GM12875 (cell line): ENCODE measurements at regions not wholly inside any gene's neighbourhood (a gene's known extent, or its start where the extent isn't known, plus 50 kb on each side); places are given as distances from the start of the nearest gene placed in this dataset.

Experiments
- H3K4me3 ChIP-seq: one replicate; pipeline ENCODE4 v1.5.1; 2011; ENCODE audit warnings: low read depth, low read length, control low read depth
- TF ChIP-seq, protein P1 (sequence below): IDR thresholded peaks from 2 replicates; pipeline ENCODE4 v1.5.1; 2011; ENCODE audit warnings: low read depth, mild to moderate bottlenecking, control low read depth, inconsistent platforms, low read length, moderate library complexity, borderline replicate concordance; ENCODE audit not compliant: insufficient read depth

DNA sequence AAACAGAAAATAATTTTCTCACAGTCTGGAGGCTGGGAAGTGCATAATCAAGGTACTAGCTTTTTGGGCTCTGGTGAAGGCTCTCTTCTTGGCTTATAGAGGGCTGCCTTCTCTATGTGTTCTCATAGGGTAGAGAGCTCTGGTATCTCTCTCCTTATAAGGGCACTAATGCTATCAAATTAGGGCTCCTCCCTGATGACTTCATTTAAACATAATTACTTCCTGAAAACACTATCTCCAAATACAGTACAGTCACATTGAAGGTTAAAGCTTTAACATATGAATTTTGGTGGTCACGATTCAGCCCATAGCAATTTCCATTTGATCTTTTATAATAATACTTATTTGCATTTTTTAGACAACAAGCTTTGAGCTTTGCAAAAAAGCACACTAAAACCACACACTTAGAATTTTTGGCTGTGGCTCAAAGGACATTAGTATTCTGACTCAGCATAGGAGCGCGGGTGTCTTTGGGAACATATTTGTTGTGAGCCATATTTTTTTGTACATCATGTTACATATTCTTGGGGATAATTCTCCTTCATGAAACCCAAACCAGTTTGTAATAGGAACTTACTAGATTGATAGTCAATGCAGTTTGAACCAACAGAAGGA lies 808.1 kb upstream of the FBXO33 start:
- H3K4me3 ChIP-seq = no peak overlapping the region
- TF ChIP-seq, protein P1, sequence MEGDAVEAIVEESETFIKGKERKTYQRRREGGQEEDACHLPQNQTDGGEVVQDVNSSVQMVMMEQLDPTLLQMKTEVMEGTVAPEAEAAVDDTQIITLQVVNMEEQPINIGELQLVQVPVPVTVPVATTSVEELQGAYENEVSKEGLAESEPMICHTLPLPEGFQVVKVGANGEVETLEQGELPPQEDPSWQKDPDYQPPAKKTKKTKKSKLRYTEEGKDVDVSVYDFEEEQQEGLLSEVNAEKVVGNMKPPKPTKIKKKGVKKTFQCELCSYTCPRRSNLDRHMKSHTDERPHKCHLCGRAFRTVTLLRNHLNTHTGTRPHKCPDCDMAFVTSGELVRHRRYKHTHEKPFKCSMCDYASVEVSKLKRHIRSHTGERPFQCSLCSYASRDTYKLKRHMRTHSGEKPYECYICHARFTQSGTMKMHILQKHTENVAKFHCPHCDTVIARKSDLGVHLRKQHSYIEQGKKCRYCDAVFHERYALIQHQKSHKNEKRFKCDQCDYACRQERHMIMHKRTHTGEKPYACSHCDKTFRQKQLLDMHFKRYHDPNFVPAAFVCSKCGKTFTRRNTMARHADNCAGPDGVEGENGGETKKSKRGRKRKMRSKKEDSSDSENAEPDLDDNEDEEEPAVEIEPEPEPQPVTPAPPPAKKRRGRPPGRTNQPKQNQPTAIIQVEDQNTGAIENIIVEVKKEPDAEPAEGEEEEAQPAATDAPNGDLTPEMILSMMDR = no peak

DNA sequence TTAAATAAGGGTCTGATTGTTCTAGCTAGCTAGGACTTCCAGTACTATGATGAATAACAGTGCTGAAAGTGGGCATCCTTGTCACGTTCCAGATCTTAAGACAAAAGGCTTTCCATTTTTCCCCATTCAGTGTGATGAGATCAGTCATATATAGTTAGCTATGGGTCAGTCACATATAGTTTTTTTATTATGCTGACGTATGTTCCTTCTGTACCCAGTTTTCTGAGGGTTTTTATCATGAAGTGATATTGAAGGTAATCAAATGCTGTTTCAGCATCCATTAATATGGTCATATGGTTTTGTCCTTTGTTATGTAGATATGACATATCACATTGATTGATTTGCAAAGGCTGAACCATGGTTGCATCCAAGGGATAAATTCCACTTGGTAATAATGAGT lies 800.1 kb upstream of the FBXO33 start:
- H3K4me3 ChIP-seq = no peak overlapping the region
- TF ChIP-seq, protein P1 = no peak

DNA sequence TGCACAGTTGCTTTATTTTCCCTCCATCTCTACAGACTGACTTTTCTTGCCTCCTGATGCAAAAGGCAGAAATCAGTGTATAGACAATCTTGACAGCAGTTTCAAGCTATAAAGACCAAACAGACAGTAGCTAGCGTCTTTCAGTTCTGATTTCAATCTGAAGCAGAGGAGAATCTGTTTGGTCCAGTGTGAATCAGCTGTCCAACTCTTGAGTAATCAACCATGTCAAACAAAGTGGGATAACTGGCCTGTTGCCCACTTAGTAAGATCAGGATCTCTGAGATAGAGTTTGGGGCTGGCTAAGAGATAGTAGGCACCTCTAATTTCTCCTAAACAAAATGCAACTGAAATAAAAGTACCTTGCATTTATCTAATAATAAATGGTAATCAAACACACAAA lies 797.4 kb upstream of the FBXO33 start:
- no peak overlapping the region for H3K4me3 ChIP-seq
- TF ChIP-seq, protein P1 = no peak

DNA sequence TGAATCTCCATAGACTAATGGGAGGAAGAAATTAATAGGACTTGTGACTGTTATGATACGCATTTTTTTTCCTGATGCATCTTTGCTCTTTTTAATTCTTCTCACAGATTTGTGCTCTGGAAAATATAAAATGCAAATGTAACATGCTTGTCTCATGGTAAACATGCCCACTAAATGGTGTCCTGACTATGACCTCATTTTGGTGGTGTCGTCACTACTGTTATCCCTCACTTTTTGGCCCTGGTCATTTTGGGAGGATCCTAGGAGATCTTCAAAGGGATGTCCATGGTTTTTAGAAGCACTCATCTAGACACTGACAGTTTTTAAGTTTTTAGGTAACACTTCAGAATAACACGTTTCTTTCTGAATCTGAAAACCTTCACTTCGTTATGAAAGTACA lies 790.8 kb upstream of the FBXO33 start:
- H3K4me3 ChIP-seq = no peak overlapping the region
- TF ChIP-seq, protein P1 = no peak

DNA sequence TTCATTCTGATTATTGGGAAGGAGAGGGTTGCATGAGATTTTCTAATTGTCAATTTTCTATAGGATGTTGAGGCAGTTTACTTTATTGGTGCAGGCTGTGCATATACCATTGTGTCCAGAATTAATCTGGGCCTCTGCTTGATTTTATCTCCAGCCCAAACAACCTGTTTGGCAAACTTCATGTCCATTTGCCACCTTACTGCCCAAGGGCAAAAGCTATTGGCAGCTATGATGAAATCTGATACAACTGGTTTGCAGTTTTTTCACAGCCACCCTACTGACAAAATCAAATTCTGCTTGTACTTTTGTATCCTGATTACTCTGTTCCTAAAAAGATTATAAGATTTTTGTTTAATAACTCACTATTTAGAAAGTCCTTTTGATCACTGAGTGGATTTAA lies 789.2 kb upstream of the FBXO33 start:
- TF ChIP-seq, protein P1 = no peak
- H3K4me3 ChIP-seq = no peak overlapping the region

DNA sequence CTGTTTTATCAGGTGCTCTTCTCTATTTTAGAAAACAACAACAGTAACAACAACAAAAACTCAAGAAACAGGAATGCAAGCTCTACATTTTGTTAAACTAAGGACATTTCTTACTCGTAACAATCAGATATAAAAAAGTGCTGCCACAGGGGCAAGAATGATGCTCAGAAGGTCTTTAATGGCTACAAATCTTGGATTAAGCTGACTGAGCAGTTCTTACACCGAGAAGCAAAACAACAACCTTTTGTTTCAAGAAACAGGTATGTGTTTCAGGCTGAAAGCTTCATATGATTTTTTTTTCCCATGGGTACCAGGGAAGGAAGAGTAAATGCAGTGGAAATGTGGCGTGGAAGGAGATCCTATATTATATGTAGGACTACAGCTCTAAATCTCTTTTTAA lies 786.8 kb upstream of the FBXO33 start:
- TF ChIP-seq, protein P1 = no peak
- no peak overlapping the region for H3K4me3 ChIP-seq

DNA sequence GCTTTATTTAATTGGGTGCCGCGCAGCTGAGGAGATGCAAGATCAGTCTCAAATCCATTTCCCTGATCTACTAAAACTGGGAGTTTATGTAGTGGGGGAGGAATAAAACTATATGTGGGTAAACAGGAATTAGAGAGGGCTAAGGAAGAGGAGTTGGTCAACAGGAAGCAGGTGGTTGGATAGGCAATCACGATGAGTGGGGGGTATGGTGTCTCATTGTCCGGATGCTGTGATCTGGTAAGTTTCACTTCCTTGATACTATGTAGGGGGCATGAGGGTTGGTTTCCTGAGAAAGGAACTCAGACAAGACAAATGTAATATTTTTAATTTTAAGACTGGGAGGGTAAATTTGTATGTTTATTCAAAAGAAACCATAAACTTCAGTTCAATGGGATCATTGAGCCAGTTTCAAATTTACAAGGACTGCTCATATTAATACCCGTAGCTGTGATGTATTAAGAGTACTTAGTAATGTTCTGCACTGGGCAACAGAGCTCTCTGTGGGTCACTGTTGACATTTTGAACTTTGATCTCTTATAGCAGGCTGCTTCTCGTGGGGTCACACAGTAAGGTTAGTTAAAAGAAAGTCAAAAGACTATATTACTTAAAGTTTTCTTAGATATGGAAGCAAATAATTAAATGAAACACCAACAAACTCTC lies 786.2 kb upstream of the FBXO33 start:
- TF ChIP-seq, protein P1 = no peak
- no peak overlapping the region for H3K4me3 ChIP-seq
